Endodermal cell (in vitro differentiated cells): ENCODE measurements at regions not wholly inside any gene's neighbourhood (a gene's known extent, or its start where the extent isn't known, plus 50 kb on each side); places are given as distances from the start of the nearest gene placed in this dataset.

Experiments used
- DNase-seq: peaks from one replicate; pipeline ENCODE4 v3.0.0-alpha.2; 2017
- H3K27ac ChIP-seq: 2 replicates; pipeline ENCODE4 v1.5.1; 2013; ENCODE audit warnings: mild to moderate bottlenecking, low read depth, low read length, moderate library complexity
- H3K27me3 ChIP-seq: 2 replicates; pipeline ENCODE4 v1.6.1; 2013; ENCODE audit warnings: mild to moderate bottlenecking, low read length, moderate library complexity; ENCODE audit not compliant: insufficient read depth, control insufficient read depth, poor library complexity, severe bottlenecking
- H3K36me3 ChIP-seq: 2 replicates; pipeline ENCODE4 v1.7.0; 2013; ENCODE audit warnings: mild to moderate bottlenecking, low read length, moderate library complexity; ENCODE audit not compliant: control insufficient read depth, insufficient read depth
- H3K4me1 ChIP-seq: one replicate; pipeline ENCODE4 v1.7.0; 2013; ENCODE audit warnings: low read length; ENCODE audit not compliant: control insufficient read depth, insufficient read depth
- H3K4me3 ChIP-seq: 2 replicates; pipeline ENCODE4 v1.5.1; 2013; ENCODE audit warnings: mild to moderate bottlenecking, low read length, moderate library complexity
- H3K9ac ChIP-seq: 2 replicates; pipeline ENCODE4 v1.6.1; 2013; ENCODE audit warnings: mild to moderate bottlenecking, low read length, moderate library complexity; ENCODE audit not compliant: poor library complexity, severe bottlenecking; ENCODE audit errors: extremely low read depth
- H3K9me3 ChIP-seq: 2 replicates; pipeline ENCODE4 v1.6.1; 2013; ENCODE audit warnings: mild to moderate bottlenecking, low read length, moderate library complexity; ENCODE audit not compliant: control insufficient read depth
- H3K27ac Mint-ChIP-seq: 2 replicates; pipeline ENCODE4 v1.8.0; 2020; ENCODE audit warnings: mixed read lengths
- H3K27me3 Mint-ChIP-seq: 2 replicates; pipeline ENCODE4 v1.8.0; 2021; ENCODE audit warnings: mild to moderate bottlenecking, mixed read lengths; ENCODE audit not compliant: insufficient read depth
- H3K36me3 Mint-ChIP-seq: 2 replicates; pipeline ENCODE4 v1.8.0; 2020; ENCODE audit warnings: low read depth, mixed read lengths
- H3K4me1 Mint-ChIP-seq: 2 replicates; pipeline ENCODE4 v1.8.0; 2020; ENCODE audit warnings: mixed read lengths
- H3K4me3 Mint-ChIP-seq: 2 replicates; pipeline ENCODE4 v1.8.0; 2020; ENCODE audit warnings: mild to moderate bottlenecking, moderate library complexity, mixed read lengths
- H3K9me3 Mint-ChIP-seq: 2 replicates; pipeline ENCODE4 v1.8.0; 2020; ENCODE audit warnings: mild to moderate bottlenecking, mixed read lengths
- WGBS, 2 experiments: methylation state at CpG; one replicate each; pipeline versions ENCODE4 v1.1.5 to v1.1.7; 2013; ENCODE audit warnings: missing lambda C conversion rate in 2 of 2, mixed read lengths in 1 of 2; ENCODE audit not compliant: insufficient coverage in 1 of 2, insufficient read length in 1 of 2; 5-methylcytosine and 5-hydroxymethylcytosine counted together
- TF ChIP-seq, protein P1 (sequence below): fragments of 200-600 bp; sonication (generic); conservative IDR thresholded peaks from 2 replicates; pipeline ENCODE4 v1.5.0; 2021; ENCODE audit warnings: antibody characterized with exemption, mild to moderate bottlenecking

DNA sequence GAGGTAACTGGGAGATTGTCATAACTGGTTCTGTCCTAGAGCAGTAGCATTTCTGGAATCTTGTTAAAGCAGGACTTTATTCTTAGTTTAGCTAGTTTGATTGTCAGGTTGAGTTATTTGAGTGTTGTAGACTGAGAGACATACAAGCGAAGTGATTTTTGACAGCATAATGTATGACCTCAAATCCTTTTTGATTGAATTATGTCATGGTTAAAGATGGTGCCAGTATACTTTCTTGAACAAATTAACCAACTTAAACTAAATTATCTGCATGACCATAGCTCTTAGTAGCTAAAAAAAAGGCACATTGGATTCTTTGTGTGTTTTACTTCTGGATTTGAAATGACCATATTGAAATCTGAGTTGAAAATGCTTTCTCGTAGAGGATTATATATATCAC lies 626.6 kb downstream of the TMTC2 start:
- no peak for DNase-seq

DNA sequence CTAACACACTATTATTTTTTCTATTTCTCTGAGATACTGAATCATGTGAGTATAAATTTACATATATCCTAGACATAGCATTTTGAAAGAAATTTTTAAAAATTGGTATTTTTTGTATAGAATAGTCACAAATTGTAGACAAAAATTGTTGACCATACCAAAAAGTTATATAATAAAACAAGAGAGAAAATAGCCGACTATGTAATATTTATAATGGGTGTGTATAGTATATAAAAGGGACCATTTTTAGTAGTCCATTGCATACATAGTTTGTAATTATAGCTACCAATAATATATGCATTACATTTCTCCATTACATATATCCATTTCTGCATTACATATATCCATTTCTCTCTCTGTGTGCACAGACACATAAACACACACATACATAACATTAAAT lies 590.2 kb downstream of the TMTC2 start:
- Histone ChIP-seq H3K36me3 (no peaks in the 10 kb centered on the region), H3K9me3 (no peaks in the 10 kb centered on the region), H3K27ac (no peak overlapping the region), H3K4me3 (no peak overlapping the region), H3K9ac (no peak overlapping the region), H3K27me3 (no peaks in the 10 kb centered on the region), H3K4me1 (no peaks in the 10 kb centered on the region)
- no peaks in the 10 kb centered on the region for H3K36me3 Mint-ChIP-seq
- H3K4me3 Mint-ChIP-seq = no peak overlapping the region
- peaks cover 10% of the 10 kb centered on the region for H3K9me3 Mint-ChIP-seq
- H3K4me1 Mint-ChIP-seq = no peaks in the 10 kb centered on the region
- no peaks in the 10 kb centered on the region for H3K27me3 Mint-ChIP-seq
- TF ChIP-seq, protein P1, sequence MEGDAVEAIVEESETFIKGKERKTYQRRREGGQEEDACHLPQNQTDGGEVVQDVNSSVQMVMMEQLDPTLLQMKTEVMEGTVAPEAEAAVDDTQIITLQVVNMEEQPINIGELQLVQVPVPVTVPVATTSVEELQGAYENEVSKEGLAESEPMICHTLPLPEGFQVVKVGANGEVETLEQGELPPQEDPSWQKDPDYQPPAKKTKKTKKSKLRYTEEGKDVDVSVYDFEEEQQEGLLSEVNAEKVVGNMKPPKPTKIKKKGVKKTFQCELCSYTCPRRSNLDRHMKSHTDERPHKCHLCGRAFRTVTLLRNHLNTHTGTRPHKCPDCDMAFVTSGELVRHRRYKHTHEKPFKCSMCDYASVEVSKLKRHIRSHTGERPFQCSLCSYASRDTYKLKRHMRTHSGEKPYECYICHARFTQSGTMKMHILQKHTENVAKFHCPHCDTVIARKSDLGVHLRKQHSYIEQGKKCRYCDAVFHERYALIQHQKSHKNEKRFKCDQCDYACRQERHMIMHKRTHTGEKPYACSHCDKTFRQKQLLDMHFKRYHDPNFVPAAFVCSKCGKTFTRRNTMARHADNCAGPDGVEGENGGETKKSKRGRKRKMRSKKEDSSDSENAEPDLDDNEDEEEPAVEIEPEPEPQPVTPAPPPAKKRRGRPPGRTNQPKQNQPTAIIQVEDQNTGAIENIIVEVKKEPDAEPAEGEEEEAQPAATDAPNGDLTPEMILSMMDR = no peak
- DNase-seq = no peak
- H3K27ac Mint-ChIP-seq = no peak overlapping the region
- no CpG with 5 or more reads among the region's 1 CpG for WGBS, 2 experiments

More for the DNA sequence above, 626.6 kb downstream of the TMTC2 start:
- Mint-ChIP-seq H3K4me1 (peaks cover 2% of the 10 kb centered on the region), H3K27ac (no peak overlapping the region), H3K27me3 (no peaks in the 10 kb centered on the region), H3K9me3 (peaks cover under 1% of the 10 kb centered on the region), H3K4me3 (no peak overlapping the region), H3K36me3 (no peaks in the 10 kb centered on the region)
- no peaks in the 10 kb centered on the region for H3K36me3 ChIP-seq
- no peaks in the 10 kb centered on the region for H3K27me3 ChIP-seq
- H3K4me1 ChIP-seq = no peaks in the 10 kb centered on the region
- no peak overlapping the region for H3K9ac ChIP-seq
- WGBS, 2 experiments = 94% methylated on average over 2 of the region's 2 CpGs; no CpG with 5 or more reads in 1 of the 2 experiments
- no peak overlapping the region for H3K4me3 ChIP-seq
- TF ChIP-seq, protein P1 = no peak
- H3K27ac ChIP-seq = no peak overlapping the region
- H3K9me3 ChIP-seq = no peaks in the 10 kb centered on the region

DNA sequence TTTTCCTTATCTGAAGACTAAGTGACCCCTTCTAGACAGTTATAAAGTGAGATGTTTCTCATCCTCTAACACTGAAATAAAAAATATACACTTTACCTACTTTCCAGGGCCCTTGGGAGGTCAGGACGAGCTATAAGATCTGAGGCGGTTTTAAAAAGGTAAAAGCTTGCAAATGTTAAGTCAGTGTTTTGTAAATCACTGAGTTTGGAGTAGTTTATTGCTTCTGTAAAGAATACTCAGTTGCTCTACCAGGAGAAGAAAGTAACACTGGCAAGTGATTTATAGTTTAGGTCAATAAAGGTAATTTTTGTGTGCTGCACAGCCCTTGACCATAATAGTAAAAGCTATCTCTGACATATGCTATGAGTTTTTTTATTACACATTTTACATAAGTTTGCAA lies 584.5 kb downstream of the TMTC2 start:
- H3K27me3 Mint-ChIP-seq = no peaks in the 10 kb centered on the region
- H3K4me1 Mint-ChIP-seq = no peaks in the 10 kb centered on the region
- WGBS, 2 experiments = 78 to 100% methylated on average over 1 to 2 of the region's 2 CpGs
- Histone ChIP-seq H3K36me3 (no peaks in the 10 kb centered on the region), H3K27me3 (no peaks in the 10 kb centered on the region), H3K4me3 (no peak overlapping the region), H3K9me3 (no peaks in the 10 kb centered on the region), H3K9ac (no peak overlapping the region), H3K27ac (no peak overlapping the region), H3K4me1 (no peaks in the 10 kb centered on the region)
- no peak overlapping the region for H3K4me3 Mint-ChIP-seq
- TF ChIP-seq, protein P1 = no peak
- H3K9me3 Mint-ChIP-seq = peaks cover 23% of the 10 kb centered on the region
- H3K27ac Mint-ChIP-seq = no peak overlapping the region
- no peaks in the 10 kb centered on the region for H3K36me3 Mint-ChIP-seq
- DNase-seq = no peak
